ENCODE measurements at regions not wholly inside any gene's neighbourhood (a gene's known extent, or its start where the extent isn't known, plus 50 kb on each side); places are given as distances from the start of the nearest gene placed in this dataset.
"Not testable (repeated sequence)": the region's sequence is repeated elsewhere in the genome, so short reads cannot be mapped to it uniquely, and the experiment has no call there.

DNA sequence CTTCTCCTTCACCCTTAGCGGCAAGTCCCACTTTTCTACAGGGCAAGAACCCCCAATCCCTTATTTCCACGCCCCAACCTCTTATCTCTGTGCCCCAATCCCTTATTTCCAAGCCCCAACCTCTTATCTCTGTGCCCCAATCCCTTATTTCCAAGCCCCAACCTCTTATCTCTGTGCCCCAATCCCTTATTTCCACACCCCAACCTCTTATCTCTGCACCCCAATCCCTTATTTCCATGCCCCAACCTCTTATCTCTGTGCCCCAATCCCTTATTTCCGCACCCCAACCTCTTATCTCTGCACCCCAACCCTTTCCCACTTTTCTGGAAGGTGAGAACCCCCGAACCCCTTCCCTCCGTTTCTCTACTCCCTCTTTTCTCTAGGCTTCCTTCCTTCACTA, 116.1 kb upstream of the GJE1 start:
- DNase-seq: not testable (repeated sequence)

- not testable (repeated sequence) for DNase-seq
Measured at GRCh38 chr6:142015463-142015862, 117.3 kb upstream of the GJE1 start.

DNA sequence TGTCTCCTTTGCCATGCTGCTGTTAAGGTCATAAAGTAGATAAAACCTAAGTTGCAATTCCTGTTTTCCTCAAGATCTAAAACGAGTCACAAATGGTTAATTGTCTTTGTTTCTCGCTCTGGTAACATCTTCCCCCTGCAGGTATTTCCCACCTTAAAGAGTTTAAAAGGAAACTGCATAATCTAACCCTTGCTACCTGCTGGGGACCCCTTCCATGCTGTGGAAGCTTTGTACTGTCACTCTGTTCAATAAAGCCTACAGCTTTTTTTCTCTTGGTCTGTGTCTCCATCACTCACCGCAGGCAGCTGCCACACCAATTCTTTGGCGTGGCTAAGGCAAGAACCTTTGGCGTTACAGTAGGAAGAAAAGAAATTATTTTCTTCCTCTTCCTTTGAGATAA, 117.7 kb upstream of the GJE1 start:
- DNase-seq: no peak

DNA sequence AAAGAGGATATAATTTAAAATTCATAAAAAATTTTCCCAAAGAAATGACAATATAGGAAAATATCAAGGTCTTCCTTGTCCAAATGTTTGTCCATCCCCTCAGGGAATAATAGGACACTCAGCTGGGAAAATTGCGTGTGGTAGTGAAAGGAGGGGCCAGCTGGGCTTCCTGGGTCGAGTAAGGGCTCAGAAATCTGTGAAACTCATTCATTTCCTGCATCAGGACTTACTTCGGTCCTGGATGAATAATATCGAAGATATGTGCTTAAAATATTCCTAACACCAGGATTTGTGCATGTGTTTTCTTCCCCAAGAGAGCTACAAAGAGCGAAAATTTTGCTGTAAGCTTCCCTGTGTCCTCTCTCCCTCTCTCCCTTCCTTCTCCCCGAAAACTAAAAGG, 118.2 kb upstream of the GJE1 start:
- no peak for DNase-seq

GRCh38 chr6:142013875-142014495, 118.7 kb upstream of the GJE1 start:
- DNase-seq: no peak

GRCh38 chr6:142013287-142013686, 119.4 kb upstream of the GJE1 start:
- no peak for DNase-seq

- DNase-seq: no peak
Measured at GRCh38 chr6:142011775-142012174, 121.0 kb upstream of the GJE1 start.

- DNase-seq: no peak
Measured at GRCh38 chr6:142011156-142011555, 121.6 kb upstream of the GJE1 start.

DNA sequence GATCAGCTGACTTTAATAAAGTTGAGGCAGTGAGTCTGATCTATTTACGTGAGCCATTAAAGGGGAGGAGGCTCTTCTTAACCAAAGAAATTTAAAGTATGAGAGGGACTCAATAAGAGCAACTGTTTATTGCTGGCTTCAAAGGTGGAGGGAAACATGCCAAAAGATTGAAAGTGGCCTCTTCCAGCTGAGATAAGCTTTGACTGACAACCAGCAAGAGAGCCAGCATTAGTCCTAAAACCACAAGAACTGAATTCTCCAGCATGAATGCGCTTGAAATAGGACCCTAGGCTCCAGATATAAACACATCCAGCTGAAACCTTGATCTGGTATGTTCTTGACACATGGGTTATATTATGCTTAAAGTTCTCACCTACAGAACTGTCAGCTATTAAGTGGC, 123.1 kb upstream of the GJE1 start:
- no peak for DNase-seq

DNA sequence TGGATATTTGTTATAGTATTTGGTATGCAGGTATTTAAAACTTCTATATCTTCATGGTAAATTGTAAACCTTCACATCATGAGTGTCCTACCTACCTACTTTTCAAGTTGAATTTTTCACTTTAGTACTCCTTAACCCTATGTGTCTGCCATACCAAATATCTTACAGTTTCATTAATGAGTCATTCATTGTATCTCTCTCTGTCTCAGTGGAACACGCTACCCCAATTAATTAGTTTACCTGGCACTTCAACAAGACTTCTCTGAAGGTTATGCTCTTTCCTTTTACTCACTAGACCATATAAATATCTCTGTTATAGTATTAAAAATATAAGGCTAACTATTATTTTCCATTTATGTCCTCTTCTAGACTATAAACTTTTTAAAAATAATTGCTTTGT, 123.9 kb upstream of the GJE1 start:
- DNase-seq: no peak

DNA sequence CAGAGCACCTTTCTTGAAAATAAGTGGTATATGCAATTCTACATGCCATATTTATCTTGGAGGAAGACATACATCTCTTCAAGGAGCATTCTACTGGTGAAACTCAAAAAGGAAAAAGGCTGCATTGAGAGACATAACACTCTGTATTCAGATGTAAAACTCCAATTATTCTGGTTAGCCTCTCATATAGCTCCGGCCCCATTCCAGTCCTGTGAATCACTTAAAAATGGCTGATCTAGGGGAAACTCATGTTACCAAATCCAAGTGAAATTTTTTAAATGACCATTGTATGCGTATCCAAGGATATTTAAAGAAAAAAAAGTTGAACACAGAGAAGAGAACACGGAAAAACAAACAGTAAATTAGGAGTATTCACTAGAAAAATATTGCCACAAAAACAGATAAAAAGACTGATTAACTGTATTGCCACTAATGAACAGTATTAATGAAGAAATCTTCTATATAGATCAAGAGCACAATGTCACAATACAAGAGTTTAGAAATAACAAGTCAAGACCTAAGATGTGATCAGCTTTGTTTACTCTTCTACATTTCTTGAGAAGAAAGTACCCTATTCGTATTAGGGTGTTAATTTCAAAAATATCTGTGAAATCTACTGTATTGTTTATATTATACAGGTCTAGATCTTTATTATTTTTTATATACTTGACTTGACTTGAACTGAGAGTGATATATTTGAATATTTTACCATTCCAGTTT, 124.5 kb upstream of the GJE1 start:
- no peak for DNase-seq

GRCh38 chr6:142005021-142005420, 127.7 kb upstream of the GJE1 start:
- no peak for DNase-seq

GRCh38 chr6:142002825-142003405, 129.8 kb upstream of the GJE1 start:
- no peak for DNase-seq

DNA sequence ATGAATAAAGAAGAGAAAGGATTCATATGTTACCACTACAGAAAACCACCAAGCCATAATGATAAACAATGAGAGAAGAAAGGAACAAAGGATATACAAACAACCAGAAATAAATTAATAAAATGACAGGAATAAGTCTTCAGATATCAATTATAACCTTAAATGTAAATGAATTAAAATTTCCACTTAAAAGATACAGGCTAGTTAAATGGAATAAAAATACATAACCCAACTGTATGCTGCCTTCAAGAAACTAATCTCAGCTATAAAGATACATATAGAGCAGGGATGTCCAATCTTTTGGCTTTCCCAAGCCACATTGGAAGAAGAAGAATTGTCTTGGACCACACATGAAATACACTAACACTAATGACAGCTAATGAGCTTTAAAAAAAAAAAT, 135.9 kb upstream of the GJE1 start:
- DNase-seq: no peak

DNA sequence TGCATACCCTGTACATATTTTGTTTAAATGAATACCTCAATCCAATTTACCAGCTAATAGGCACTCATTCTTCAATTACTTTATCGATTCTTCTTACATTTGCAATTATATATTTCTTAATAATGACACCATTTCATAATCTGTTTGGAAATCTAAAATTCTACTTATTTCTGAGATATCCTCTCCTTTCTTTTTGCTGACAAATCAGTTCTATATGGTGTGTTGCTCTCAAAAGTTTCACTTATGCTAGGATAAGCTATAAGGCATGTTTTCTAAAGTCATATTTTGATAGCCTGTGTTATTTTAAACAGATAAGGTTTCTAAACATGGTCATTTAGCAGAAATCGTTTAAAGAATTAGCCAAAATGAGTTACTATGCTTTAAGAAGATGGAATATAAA, 140.6 kb upstream of the GJE1 start:
- no peak for DNase-seq

- DNase-seq: no peak
Measured at GRCh38 chr6:141990840-141991239, 141.9 kb upstream of the GJE1 start.

GRCh38 chr6:141989706-141989959, 143.1 kb upstream of the GJE1 start:
- DNase-seq: no peak

- DNase-seq: peak; percentile 19
Measured at GRCh38 chr6:141988954-141989705, 143.6 kb upstream of the GJE1 start.

DNA sequence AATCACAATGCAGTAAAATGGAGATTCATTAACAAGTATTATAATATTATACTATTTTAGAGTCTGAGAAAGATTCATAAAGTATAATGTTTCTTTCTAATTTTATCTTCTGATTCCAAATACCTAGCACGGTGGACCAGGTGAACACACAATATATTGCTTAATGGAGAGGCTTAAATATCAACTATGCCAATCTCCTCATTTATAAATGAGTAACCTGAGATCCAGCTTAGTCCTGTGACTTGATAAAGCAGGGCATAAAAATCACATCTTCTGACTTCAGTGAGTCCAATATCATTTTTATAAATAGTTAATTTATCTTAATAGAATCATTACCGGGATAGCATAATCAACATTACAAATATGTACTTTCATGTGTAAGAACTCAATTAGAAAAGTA, 144.4 kb upstream of the GJE1 start:
- no peak for DNase-seq

- no peak for DNase-seq
Measured at GRCh38 chr6:141986457-141986856, 146.3 kb upstream of the GJE1 start.

- no peak for DNase-seq
Measured at GRCh38 chr6:141981190-141981589, 151.5 kb upstream of the GJE1 start.

- no peak for DNase-seq
Measured at GRCh38 chr6:141977782-141978181, 154.9 kb upstream of the GJE1 start.

- no peak for DNase-seq
Measured at GRCh38 chr6:141976994-141977393, 155.7 kb upstream of the GJE1 start.

DNA sequence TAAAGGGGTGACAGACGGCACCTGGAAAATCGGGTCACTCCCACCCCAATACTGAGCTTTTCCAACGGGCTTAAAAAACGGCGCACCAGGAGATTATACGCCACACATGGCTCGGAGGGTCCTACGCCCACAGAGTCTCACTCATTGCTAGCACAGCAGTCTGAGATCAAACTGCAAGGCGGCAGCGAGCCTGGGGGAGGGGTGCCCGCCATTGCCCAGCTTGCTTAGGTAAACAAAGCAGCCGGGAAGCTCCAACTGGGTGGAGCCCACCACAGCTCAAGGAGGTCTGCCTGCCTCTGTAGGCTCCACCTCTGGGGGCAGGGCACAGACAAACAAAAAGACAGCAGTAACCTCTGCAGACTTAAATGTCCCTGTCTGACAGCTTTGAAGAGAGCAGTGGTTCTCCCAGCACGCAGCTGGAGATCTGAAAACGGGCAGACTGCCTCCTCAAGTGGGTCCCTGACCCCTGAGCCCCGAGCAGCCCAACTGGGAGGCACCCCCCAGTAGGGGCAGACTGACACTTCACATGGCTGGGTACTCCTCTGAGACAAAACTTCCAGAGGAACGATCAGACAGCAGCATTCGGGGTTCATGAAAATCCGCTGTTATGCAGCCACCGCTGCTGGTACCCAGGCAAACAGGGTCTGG, 162.8 kb upstream of the GJE1 start:
- DNase-seq: not testable (repeated sequence)
